Endothelial cell of umbilical vein (primary cell): ENCODE measurements at regions not wholly inside any gene's neighbourhood (a gene's known extent, or its start where the extent isn't known, plus 50 kb on each side); places are given as distances from the start of the nearest gene placed in this dataset.

Source experiments
- BruUV-seq: library from RNA; stranded (reverse); fragments of 400-500 nt; replicated peaks from 2 replicates; lab custom pipeline; 2021; lab: Mats Ljungman, UMichigan
- CTCF ChIA-PET: fragments of 300-600, 350-600 bp; sonication (Branson Sonifier 250); formaldehyde crosslinking; loops from one replicate; lab custom pipeline; 2021; ENCODE audit warnings: antibody characterized with exemption, inconsistent platforms; lab: Charles Lee
- POLR2A ChIA-PET: fragments of 300-600, 350-600 bp; sonication (Branson Sonifier 250); formaldehyde crosslinking; loops from one replicate; lab custom pipeline; 2021; ENCODE audit warnings: antibody characterized with exemption, inconsistent platforms; lab: Charles Lee
- DNase-seq: peaks from one replicate; pipeline ENCODE4 v3.0.0-alpha.2; 2011; ENCODE audit warnings: low read depth, low spot score
- FAIRE-seq: peaks from 2 replicates; lab custom pipeline; 2011; peaks lifted over from hg19 to GRCh38; lab: Jason Lieb, UNC
- H2AFZ ChIP-seq: 2 replicates; pipeline ENCODE4 v1.6.0; 2012; ENCODE audit warnings: low read depth, low read length, control low read depth, inconsistent platforms
- H3K27ac ChIP-seq: 2 replicates; pipeline ENCODE4 v1.5.1; 2011; ENCODE audit warnings: low read depth, mild to moderate bottlenecking, control low read depth, low read length, moderate library complexity; ENCODE audit not compliant: insufficient read depth
- H3K27me3 ChIP-seq, 2 experiments: 2 replicates each; pipeline versions ENCODE4 v1.6.0 to v1.6.1; 2011; ENCODE audit warnings: low read length in 2 of 2, mixed read lengths in 1 of 2; ENCODE audit not compliant: control insufficient read depth in 2 of 2, insufficient read depth in 2 of 2
- H3K36me3 ChIP-seq, 2 experiments: 2 replicates in 1 of 2; 3 replicates in 1 of 2; pipeline ENCODE4 v1.5.1; 2011; ENCODE audit warnings: low read length in 2 of 2, mild to moderate bottlenecking in 1 of 2, moderate library complexity in 1 of 2; ENCODE audit not compliant: control insufficient read depth in 2 of 2, insufficient read depth in 2 of 2; ENCODE audit errors: extremely low read depth in 1 of 2
- H3K4me1 ChIP-seq: 3 replicates; pipeline ENCODE4 v1.5.1; 2011; ENCODE audit warnings: mild to moderate bottlenecking, low read length; ENCODE audit not compliant: control insufficient read depth, insufficient read depth; ENCODE audit errors: extremely low read depth
- H3K4me2 ChIP-seq: 2 replicates; pipeline ENCODE4 v1.6.1; 2011; ENCODE audit warnings: low read length, control low read depth, mixed read lengths; ENCODE audit not compliant: insufficient read depth
- H3K4me3 ChIP-seq, 3 experiments: fragments of 200-600 bp in 1 of 3; sonication (generic), shearing (Covaris generic) in 1 of 3; replicated peaks in 1 of 3; 2 replicates each; pipeline ENCODE4 v1.5.1; 2011 to 2016; ENCODE audit warnings: control low read depth in 3 of 3, low read length in 3 of 3, mild to moderate bottlenecking in 2 of 3, inconsistent platforms in 1 of 3, low read depth in 1 of 3, moderate library complexity in 1 of 3; ENCODE audit not compliant: insufficient read depth in 1 of 3
- H3K79me2 ChIP-seq: 2 replicates; pipeline ENCODE4 v1.6.0; 2012; ENCODE audit warnings: low read length, inconsistent platforms; ENCODE audit not compliant: control insufficient read depth, insufficient read depth
- H3K9ac ChIP-seq: replicated peaks from 2 replicates; pipeline ENCODE3; 2011; ENCODE audit warnings: low read length, control low read depth; ENCODE audit not compliant: insufficient read depth; ENCODE audit errors: extremely low read depth
- H3K9me1 ChIP-seq: replicated peaks from 3 replicates; pipeline ENCODE4 v1.6.0; 2011; ENCODE audit warnings: mild to moderate bottlenecking, low read length; ENCODE audit not compliant: control insufficient read depth, insufficient read depth; ENCODE audit errors: extremely low read depth
- H3K9me3 ChIP-seq: replicated peaks from 2 replicates; pipeline ENCODE4 v1.5.1; 2012; ENCODE audit warnings: low read length, inconsistent platforms; ENCODE audit not compliant: control insufficient read depth, insufficient read depth
- H4K20me1 ChIP-seq: replicated peaks from 2 replicates; pipeline ENCODE3; 2011; ENCODE audit warnings: mild to moderate bottlenecking, low read length; ENCODE audit not compliant: control insufficient read depth, insufficient read depth; ENCODE audit errors: extremely low read depth
- CTCF ChIP-seq, 2 donors: IDR thresholded peaks; 1 replicate in 1 of 2; 2 replicates in 1 of 2; pipeline ENCODE4 v1.5.1; 2011; ENCODE audit warnings: low read length in 2 of 2, mild to moderate bottlenecking in 2 of 2, moderate library complexity in 2 of 2, control low read depth in 1 of 2, inconsistent platforms in 1 of 2, low read depth in 1 of 2; ENCODE audit not compliant: insufficient read depth in 1 of 2; ENCODE audit errors: extremely low read depth in 1 of 2
- EZH2 ChIP-seq: IDR thresholded peaks from 2 replicates; pipeline ENCODE4 v1.6.1; 2012; ENCODE audit warnings: borderline replicate concordance, low read depth, mild to moderate bottlenecking, moderate library complexity, low read length, inconsistent platforms; ENCODE audit not compliant: severe bottlenecking
- FOS ChIP-seq: IDR thresholded peaks from 2 replicates; pipeline ENCODE4 v1.6.1; 2011; ENCODE audit warnings: mild to moderate bottlenecking, low read length, moderate library complexity, borderline replicate concordance; ENCODE audit not compliant: insufficient read depth
- GATA2 ChIP-seq: IDR thresholded peaks from 2 replicates; pipeline ENCODE4 v1.7.0; 2011; ENCODE audit warnings: low read depth, mild to moderate bottlenecking, moderate library complexity, mixed read lengths, low read length; ENCODE audit not compliant: insufficient read length, insufficient read depth
- JUN ChIP-seq: IDR thresholded peaks from 2 replicates; pipeline ENCODE4 v1.6.1; 2011; ENCODE audit warnings: borderline replicate concordance, low read depth; ENCODE audit not compliant: insufficient read length, insufficient read depth
- MYC ChIP-seq: IDR thresholded peaks from one replicate; pipeline ENCODE4 v1.6.1; 2011; ENCODE audit warnings: mild to moderate bottlenecking, low read depth, low read length
- POLR2A ChIP-seq: IDR thresholded peaks from 2 replicates; pipeline ENCODE4 v1.6.1; 2012; ENCODE audit warnings: low read depth, mild to moderate bottlenecking, control low read depth, low read length
- POLR2AphosphoS5 ChIP-seq: IDR thresholded peaks from 2 replicates; pipeline ENCODE4 v1.6.1; 2012; ENCODE audit warnings: low read depth, mild to moderate bottlenecking, control low read depth, low read length, moderate library complexity; ENCODE audit not compliant: insufficient read depth
- dilution Hi-C: fragments of 300-500 bp; cut with MboI; formaldehyde crosslinking; loops from one replicate; pipeline ENCODE4 v1.15.0; 2019; ENCODE audit warnings: low sequenced_read_pairs; ENCODE audit not compliant: extremely low pct_ligation_motif_present
- intact Hi-C: fragments of 100-400 bp; cut with micrococcal nuclease; formaldehyde crosslinking; loops from one replicate; pipeline ENCODE4 v1.10.0; 2022
- TF ChIP-seq, protein P1 (sequence below): IDR thresholded peaks from 2 replicates; pipeline ENCODE4 v1.6.1; 2011; ENCODE audit not compliant: insufficient read depth, insufficient read length

DNA sequence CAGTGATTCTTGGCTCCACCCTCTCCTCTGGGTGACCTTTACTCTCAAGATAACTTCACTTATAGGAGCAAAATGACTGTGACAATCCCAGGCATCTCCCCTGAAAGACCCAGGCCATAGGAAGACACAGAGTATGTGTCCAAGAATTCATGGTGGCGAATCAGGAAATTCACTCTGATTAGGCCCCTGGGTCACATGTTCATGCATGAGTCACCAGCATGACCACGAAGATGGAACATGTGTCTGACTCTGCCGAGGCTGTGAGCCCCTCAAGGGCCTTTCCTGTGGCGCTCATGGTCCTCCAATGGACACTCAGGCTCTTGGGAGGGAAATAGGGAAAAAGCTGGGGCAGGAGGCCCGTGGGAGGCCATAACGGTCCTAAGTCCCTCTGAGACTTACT is 74.0 kb upstream of the TEX51 start:
- H3K4me3 ChIP-seq, result no peak overlapping the region
- no peaks in the 10 kb centered on the region for H3K79me2 ChIP-seq
- no peak for FAIRE-seq
- DNase-seq, result no peak
- CTCF ChIA-PET, result no interaction called here
- H3K4me2 ChIP-seq, result no peak overlapping the region
- no peaks in the 10 kb centered on the region for H4K20me1 ChIP-seq
- H3K9ac ChIP-seq, result no peak overlapping the region
- H3K9me3 ChIP-seq, result no peaks in the 10 kb centered on the region
- dilution Hi-C loops (no loop called here), intact Hi-C loops (no loop called here)
- no peaks in the 10 kb centered on the region for H3K4me1 ChIP-seq
- H2AFZ ChIP-seq, result no peak overlapping the region
- POLR2A ChIA-PET, result no interaction called here
- TF ChIP-seq, protein P1, sequence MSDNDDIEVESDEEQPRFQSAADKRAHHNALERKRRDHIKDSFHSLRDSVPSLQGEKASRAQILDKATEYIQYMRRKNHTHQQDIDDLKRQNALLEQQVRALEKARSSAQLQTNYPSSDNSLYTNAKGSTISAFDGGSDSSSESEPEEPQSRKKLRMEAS, result no peak
- TF ChIP-seq JUN, result no peak
- TF ChIP-seq GATA2, result no peak
- TF ChIP-seq CTCF (IDR thresholded peaks at IDR 0.05; ENCODE audit: extremely low read depth in 1 of 2, insufficient read depth in 1 of 2, low read depth in 1 of 2, low read length in 2 of 2), result no peak
- no peak for TF ChIP-seq POLR2A
- TF ChIP-seq EZH2, result no peak
- TF ChIP-seq MYC, result no peak
- TF ChIP-seq FOS, result no peak
- TF ChIP-seq POLR2AphosphoS5, result no peak
- BruUV-seq, result no TSS peak
- no peak overlapping the region for H3K27ac ChIP-seq
- H3K9me1 ChIP-seq, result no peaks in the 10 kb centered on the region
- no peaks in the 10 kb centered on the region for H3K27me3 ChIP-seq
- H3K36me3 ChIP-seq, result no peaks in the 10 kb centered on the region
